ENCODE measurements at regions not wholly inside any gene's neighbourhood (a gene's known extent, or its start where the extent isn't known, plus 50 kb on each side); places are given as distances from the start of the nearest gene placed in this dataset.
A peak's percentile ranks its signal among the peaks of the same experiment; 100 is the strongest.
"Not testable (repeated sequence)": the region's sequence is repeated elsewhere in the genome, so short reads cannot be mapped to it uniquely, and the experiment has no call there.

- ATAC-seq, result peak; percentile 71
- no CpG with 5 or more reads among the region's 14 CpGs for WGBS, 2 donors (ENCODE audit: low coverage in 1 of 2)
- not testable (repeated sequence) for H3K36me3 ChIP-seq
These were observed 5419.6 kb upstream of the TPTE start for GRCh38 chr21:5101749-5102148.

GRCh38 chr21:5103880-5104561 lies 5417.4 kb upstream of the TPTE start:
- no CpG with 5 or more reads among the region's 27 CpGs for WGBS, 2 donors (ENCODE audit: low coverage in 1 of 2)
- H3K36me3 ChIP-seq, H3K27ac ChIP-seq, H3K9me3 ChIP-seq, H3K27me3 ChIP-seq, H3K4me3 ChIP-seq, ATAC-seq, H3K4me1 ChIP-seq: not testable (repeated sequence)

More at GRCh38 chr21:5101749-5102148, 5419.6 kb upstream of the TPTE start:
- not testable (repeated sequence) for H3K27me3 ChIP-seq, H3K4me1 ChIP-seq, H3K4me3 ChIP-seq, H3K9me3 ChIP-seq
- peak in 1 of 2 donors; percentile 24 for TF ChIP-seq POLR2A (IDR thresholded peaks at IDR 0.05)
- peak overlapping the region in 2 of 4 donors; percentile 24 to 42 for H3K27ac ChIP-seq

GRCh38 chr21:5104562-5104928 lies 5416.8 kb upstream of the TPTE start:
- not testable (repeated sequence) for H3K9me3 ChIP-seq, H3K36me3 ChIP-seq
- no CpG with 5 or more reads among the region's 11 CpGs for WGBS, 2 donors (ENCODE audit: low coverage in 1 of 2)

GRCh38 chr21:5105939-5106708 lies 5415.3 kb upstream of the TPTE start:
- not testable (repeated sequence) for ATAC-seq, H3K4me3 ChIP-seq, H3K9me3 ChIP-seq, H3K27ac ChIP-seq, H3K36me3 ChIP-seq, H3K4me1 ChIP-seq, H3K27me3 ChIP-seq
- WGBS, 2 donors (ENCODE audit: low coverage in 1 of 2), result no CpG with 5 or more reads among the region's 35 CpGs

More at GRCh38 chr21:5104562-5104928, 5416.8 kb upstream of the TPTE start:
- not testable (repeated sequence) for H3K27ac ChIP-seq, H3K4me3 ChIP-seq, ATAC-seq, H3K4me1 ChIP-seq, H3K27me3 ChIP-seq

- H3K36me3 ChIP-seq, H3K4me3 ChIP-seq, H3K4me1 ChIP-seq, H3K9me3 ChIP-seq, H3K27me3 ChIP-seq: not testable (repeated sequence)
- peak; percentile 48 for ATAC-seq
- peak overlapping the region in 1 of 4 donors; percentile 57 for H3K27ac ChIP-seq
- no CpG with 5 or more reads among the region's 23 CpGs for WGBS, 2 donors (ENCODE audit: low coverage in 1 of 2)
These were observed 5414.5 kb upstream of the TPTE start for GRCh38 chr21:5106767-5107464.

- not testable (repeated sequence) for H3K36me3 ChIP-seq, H3K4me3 ChIP-seq, ATAC-seq, H3K9me3 ChIP-seq, H3K4me1 ChIP-seq, H3K27ac ChIP-seq, H3K27me3 ChIP-seq
- no CpG with 5 or more reads among the region's 20 CpGs for WGBS, 2 donors (ENCODE audit: low coverage in 1 of 2)
These were observed 5413.7 kb upstream of the TPTE start for GRCh38 chr21:5107637-5108036.

GRCh38 chr21:5108048-5108775 lies 5413.2 kb upstream of the TPTE start:
- not testable (repeated sequence) for H3K4me1 ChIP-seq, H3K4me3 ChIP-seq, H3K9me3 ChIP-seq, H3K27me3 ChIP-seq, H3K36me3 ChIP-seq, H3K27ac ChIP-seq
- peak; percentile 48 for ATAC-seq
- WGBS, 2 donors (ENCODE audit: low coverage in 1 of 2), result no CpG with 5 or more reads among the region's 19 CpGs

GRCh38 chr21:5111197-5111596 lies 5410.2 kb upstream of the TPTE start:
- not testable (repeated sequence) for H3K27ac ChIP-seq, H3K4me3 ChIP-seq, H3K4me1 ChIP-seq, H3K36me3 ChIP-seq, H3K27me3 ChIP-seq, H3K9me3 ChIP-seq, ATAC-seq
- WGBS, 2 donors (ENCODE audit: low coverage in 1 of 2), result no CpG with 5 or more reads among the region's 10 CpGs

- not testable (repeated sequence) for H3K36me3 ChIP-seq, H3K9me3 ChIP-seq, H3K4me3 ChIP-seq, H3K4me1 ChIP-seq, H3K27me3 ChIP-seq, H3K27ac ChIP-seq, ATAC-seq
- WGBS, 2 donors (ENCODE audit: low coverage in 1 of 2), result no CpG with 5 or more reads among the region's 10 CpGs
These were observed 5408.3 kb upstream of the TPTE start for GRCh38 chr21:5113092-5113491.

GRCh38 chr21:5114468-5114867 lies 5406.9 kb upstream of the TPTE start:
- H3K27ac ChIP-seq, H3K4me3 ChIP-seq, H3K36me3 ChIP-seq, H3K27me3 ChIP-seq, H3K9me3 ChIP-seq, H3K4me1 ChIP-seq: not testable (repeated sequence)
- peak; percentile 15 for ATAC-seq
- no CpG with 5 or more reads among the region's 8 CpGs for WGBS, 2 donors (ENCODE audit: low coverage in 1 of 2)

- not testable (repeated sequence) for H3K4me1 ChIP-seq, ATAC-seq, H3K4me3 ChIP-seq, H3K9me3 ChIP-seq, H3K36me3 ChIP-seq, H3K27ac ChIP-seq, H3K27me3 ChIP-seq
- no CpG with 5 or more reads among the region's 24 CpGs for WGBS, 2 donors (ENCODE audit: low coverage in 1 of 2)
These were observed 5406.3 kb upstream of the TPTE start for GRCh38 chr21:5114893-5115645.

GRCh38 chr21:5115646-5116343 lies 5405.6 kb upstream of the TPTE start:
- H3K4me1 ChIP-seq, ATAC-seq, H3K9me3 ChIP-seq, H3K27ac ChIP-seq, H3K4me3 ChIP-seq, H3K27me3 ChIP-seq, H3K36me3 ChIP-seq: not testable (repeated sequence)
- WGBS, 2 donors (ENCODE audit: low coverage in 1 of 2), result no CpG with 5 or more reads among the region's 24 CpGs

Data from gastroesophageal sphincter (tissue), 4 donors.